ENCODE measurements at regions not wholly inside any gene's neighbourhood (a gene's known extent, or its start where the extent isn't known, plus 50 kb on each side); places are given as distances from the start of the nearest gene placed in this dataset.

GRCh38 chr15:88383354-88383753 lies 83.8 kb downstream of the MRPL46 start:
- Histone ChIP-seq H2AFZ (ENCODE audit: low read length) (no peak overlapping the region), H3F3A (ENCODE audit: low read depth) (no peaks in the 10 kb centered on the region), H3K9ac (ENCODE audit: low read depth, low read length, poor library complexity, severe bottlenecking) (no peak overlapping the region), H3K9me3 (ENCODE audit: insufficient read depth, low read depth, low read length) (no peaks in the 10 kb centered on the region), H4K20me1 (ENCODE audit: insufficient read depth, low read length, poor library complexity, severe bottlenecking) (no peaks in the 10 kb centered on the region), H3K4me3 (ENCODE audit: low read length, poor library complexity, severe bottlenecking) (no peak overlapping the region), H3K4me2 (ENCODE audit: low read depth, low read length, poor library complexity, severe bottlenecking) (no peak overlapping the region), H3K36me3 (ENCODE audit: insufficient read depth, low read length) (no peaks in the 10 kb centered on the region), H3K9me2 (replicated peaks; ENCODE audit: low read depth, low read length) (no peaks in the 10 kb centered on the region), H3K27me3 (ENCODE audit: insufficient read depth, low read length, poor library complexity, severe bottlenecking) (no peaks in the 10 kb centered on the region), H3K4me1 (ENCODE audit: insufficient read depth, low read length, poor library complexity, severe bottlenecking) (no peaks in the 10 kb centered on the region), H3K79me2 (ENCODE audit: insufficient read depth, low read length) (no peaks in the 10 kb centered on the region)
- no peak for TF ChIP-seq CTCF (conservative IDR thresholded peaks at IDR 0.05; ENCODE audit: low read length)
- no peak for TF ChIP-seq EZH2phosphoT487 (IDR thresholded peaks at IDR 0.05; ENCODE audit: borderline replicate concordance)

GRCh38 chr15:88382482-88382983 lies 84.7 kb downstream of the MRPL46 start:
- H3K9ac ChIP-seq (ENCODE audit: low read depth, low read length, poor library complexity, severe bottlenecking) = no peak overlapping the region
- H3K4me1 ChIP-seq (ENCODE audit: insufficient read depth, low read length, poor library complexity, severe bottlenecking) = no peaks in the 10 kb centered on the region
- no peaks in the 10 kb centered on the region for H3F3A ChIP-seq (ENCODE audit: low read depth)
- no peaks in the 10 kb centered on the region for H4K20me1 ChIP-seq (ENCODE audit: insufficient read depth, low read length, poor library complexity, severe bottlenecking)
- no peaks in the 10 kb centered on the region for H3K79me2 ChIP-seq (ENCODE audit: insufficient read depth, low read length)
- H3K4me2 ChIP-seq (ENCODE audit: low read depth, low read length, poor library complexity, severe bottlenecking) = no peak overlapping the region
- H3K36me3 ChIP-seq (ENCODE audit: insufficient read depth, low read length) = no peaks in the 10 kb centered on the region
- no peaks in the 10 kb centered on the region for H3K9me3 ChIP-seq (ENCODE audit: insufficient read depth, low read depth, low read length)
- H2AFZ ChIP-seq (ENCODE audit: low read length) = no peak overlapping the region
- H3K27me3 ChIP-seq (ENCODE audit: insufficient read depth, low read length, poor library complexity, severe bottlenecking) = no peaks in the 10 kb centered on the region
- no peak overlapping the region for H3K4me3 ChIP-seq (ENCODE audit: low read length, poor library complexity, severe bottlenecking)
- TF ChIP-seq EZH2phosphoT487 (IDR thresholded peaks at IDR 0.05; ENCODE audit: borderline replicate concordance) = no peak
- no peaks in the 10 kb centered on the region for H3K9me2 ChIP-seq (replicated peaks; ENCODE audit: low read depth, low read length)

- no peak overlapping the region for H3K4me2 ChIP-seq (ENCODE audit: low read depth, low read length, poor library complexity, severe bottlenecking)
- H3K4me1 ChIP-seq (ENCODE audit: insufficient read depth, low read length, poor library complexity, severe bottlenecking) = no peaks in the 10 kb centered on the region
- no peak for TF ChIP-seq CTCF (conservative IDR thresholded peaks at IDR 0.05; ENCODE audit: low read length)
- no peak for TF ChIP-seq EZH2phosphoT487 (IDR thresholded peaks at IDR 0.05; ENCODE audit: borderline replicate concordance)
- H3K9ac ChIP-seq (ENCODE audit: low read depth, low read length, poor library complexity, severe bottlenecking) = no peak overlapping the region
- no peaks in the 10 kb centered on the region for H3F3A ChIP-seq (ENCODE audit: low read depth)
- H3K9me3 ChIP-seq (ENCODE audit: insufficient read depth, low read depth, low read length) = no peaks in the 10 kb centered on the region
- H3K9me2 ChIP-seq (replicated peaks; ENCODE audit: low read depth, low read length) = no peaks in the 10 kb centered on the region
- no peaks in the 10 kb centered on the region for H4K20me1 ChIP-seq (ENCODE audit: insufficient read depth, low read length, poor library complexity, severe bottlenecking)
- no peaks in the 10 kb centered on the region for H3K27me3 ChIP-seq (ENCODE audit: insufficient read depth, low read length, poor library complexity, severe bottlenecking)
- H3K4me3 ChIP-seq (ENCODE audit: low read length, poor library complexity, severe bottlenecking) = no peak overlapping the region
- H3K79me2 ChIP-seq (ENCODE audit: insufficient read depth, low read length) = no peaks in the 10 kb centered on the region
- H3K36me3 ChIP-seq (ENCODE audit: insufficient read depth, low read length) = no peaks in the 10 kb centered on the region
- no peak overlapping the region for H2AFZ ChIP-seq (ENCODE audit: low read length)
Measured at GRCh38 chr15:88378188-88378637, 89.0 kb downstream of the MRPL46 start.

GRCh38 chr15:88377509-88377908 lies 89.7 kb downstream of the MRPL46 start:
- H3K36me3 ChIP-seq (ENCODE audit: insufficient read depth, low read length) = no peaks in the 10 kb centered on the region
- H3K4me3 ChIP-seq (ENCODE audit: low read length, poor library complexity, severe bottlenecking) = no peak overlapping the region
- no peaks in the 10 kb centered on the region for H3K9me3 ChIP-seq (ENCODE audit: insufficient read depth, low read depth, low read length)
- no peaks in the 10 kb centered on the region for H3K27me3 ChIP-seq (ENCODE audit: insufficient read depth, low read length, poor library complexity, severe bottlenecking)
- no peak overlapping the region for H3K4me2 ChIP-seq (ENCODE audit: low read depth, low read length, poor library complexity, severe bottlenecking)
- H3K79me2 ChIP-seq (ENCODE audit: insufficient read depth, low read length) = no peaks in the 10 kb centered on the region
- no peaks in the 10 kb centered on the region for H4K20me1 ChIP-seq (ENCODE audit: insufficient read depth, low read length, poor library complexity, severe bottlenecking)
- TF ChIP-seq EZH2phosphoT487 (IDR thresholded peaks at IDR 0.05; ENCODE audit: borderline replicate concordance) (no peak), CTCF (conservative IDR thresholded peaks at IDR 0.05; ENCODE audit: low read length) (no peak)
- H3F3A ChIP-seq (ENCODE audit: low read depth) = no peaks in the 10 kb centered on the region
- no peaks in the 10 kb centered on the region for H3K9me2 ChIP-seq (replicated peaks; ENCODE audit: low read depth, low read length)
- H3K9ac ChIP-seq (ENCODE audit: low read depth, low read length, poor library complexity, severe bottlenecking) = no peak overlapping the region
- no peaks in the 10 kb centered on the region for H3K4me1 ChIP-seq (ENCODE audit: insufficient read depth, low read length, poor library complexity, severe bottlenecking)
- no peak overlapping the region for H2AFZ ChIP-seq (ENCODE audit: low read length)

All from Loucy (cell line).